LNCaP clone FGC (cell line): ENCODE measurements at regions not wholly inside any gene's neighbourhood (a gene's known extent, or its start where the extent isn't known, plus 50 kb on each side); places are given as distances from the start of the nearest gene placed in this dataset.
A peak's percentile ranks its signal among the peaks of the same experiment; 100 is the strongest.

Source experiments
- DNase-seq: peaks from one replicate; pipeline ENCODE4 v3.0.0-alpha.2; 2011; ENCODE audit warnings: low read depth
- H3K4me3 ChIP-seq: 2 replicates; pipeline ENCODE4 v1.5.1; 2011; ENCODE audit warnings: mild to moderate bottlenecking, low read depth, low read length, control low read depth
- CTCF ChIP-seq: IDR thresholded peaks from 2 replicates; pipeline ENCODE4 v1.5.1; 2012; ENCODE audit warnings: mild to moderate bottlenecking; ENCODE audit not compliant: control insufficient read depth, insufficient read depth; ENCODE audit errors: extremely low read depth

DNA sequence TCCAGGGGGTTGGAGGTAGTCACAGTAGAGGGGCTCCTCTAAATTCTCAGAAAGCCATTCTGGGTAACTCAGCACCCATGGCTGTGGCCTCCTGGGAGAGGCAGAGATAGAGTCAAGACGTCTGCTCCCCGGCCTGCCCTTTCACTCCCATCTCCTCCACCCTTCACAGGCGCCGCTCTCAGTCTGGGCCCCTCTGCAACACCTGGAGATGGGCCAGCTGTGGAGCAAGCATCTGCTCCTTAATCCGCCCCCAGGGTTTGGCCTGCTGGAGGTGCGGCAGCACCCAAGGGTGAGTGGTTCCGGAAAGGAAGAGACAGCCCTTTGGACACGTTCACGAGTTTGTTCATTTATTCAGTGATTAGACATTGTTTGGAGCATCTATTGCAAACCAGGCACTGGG lies 271.3 kb downstream of the BMP7 start:
- no peak for TF ChIP-seq CTCF
- no peak for DNase-seq
- H3K4me3 ChIP-seq: no peak overlapping the region

- H3K4me3 ChIP-seq: no peak overlapping the region
These were observed 270.8 kb downstream of the BMP7 start for GRCh38 chr20:56995635-56996075.

GRCh38 chr20:56996533-56996932 lies 269.9 kb downstream of the BMP7 start:
- H3K4me3 ChIP-seq: no peak overlapping the region
- TF ChIP-seq CTCF: no peak
- DNase-seq: no peak

More at GRCh38 chr20:56995635-56996075, 270.8 kb downstream of the BMP7 start:
- TF ChIP-seq CTCF: peak; percentile 75
- no peak for DNase-seq

DNA sequence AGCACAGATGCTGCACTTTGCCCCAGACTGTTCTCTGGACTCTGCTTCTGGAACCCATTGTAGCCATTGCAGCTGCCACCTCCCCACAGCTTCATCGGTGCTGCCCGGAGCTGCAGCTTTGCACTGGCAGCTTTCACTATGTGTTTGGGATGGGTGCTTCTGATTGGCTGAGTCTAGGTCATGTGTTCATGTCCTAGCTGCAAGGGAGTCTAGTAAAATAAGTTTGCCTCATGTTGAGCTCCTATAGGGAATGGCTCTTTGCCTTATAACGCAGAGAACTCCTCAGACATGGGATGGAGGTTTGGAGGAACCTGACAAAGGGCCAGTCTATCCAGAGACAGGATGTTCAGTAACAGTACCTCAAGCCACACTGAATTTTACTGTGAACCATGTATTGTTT lies 268.0 kb downstream of the BMP7 start:
- no peak overlapping the region for H3K4me3 ChIP-seq
- DNase-seq: no peak
- TF ChIP-seq CTCF: no peak

DNA sequence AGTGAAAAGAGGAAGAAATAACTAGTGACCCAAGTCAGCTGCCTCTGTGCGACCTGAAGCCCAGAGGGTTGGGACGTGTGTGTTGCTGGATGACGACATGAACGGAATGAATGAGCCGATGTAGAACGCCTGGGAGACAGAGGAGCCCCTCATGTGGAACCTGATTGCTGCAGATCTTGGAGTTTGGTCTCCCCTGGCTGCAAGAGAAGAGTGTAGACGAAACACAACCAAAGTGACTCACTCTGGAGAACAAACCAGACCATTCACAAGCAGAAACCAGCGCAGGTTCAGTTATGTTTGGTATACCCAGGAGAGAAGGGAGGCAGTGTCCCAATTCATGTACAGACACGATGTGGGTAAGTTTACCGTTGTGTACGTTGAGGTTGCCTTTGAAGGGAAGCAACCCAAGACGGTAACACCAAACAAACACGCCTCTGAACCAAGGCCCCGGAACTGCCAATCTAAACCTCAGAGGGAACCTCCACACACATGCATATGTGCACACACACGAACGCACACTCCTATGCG lies 265.9 kb downstream of the BMP7 start:
- DNase-seq: no peak
- no peak overlapping the region for H3K4me3 ChIP-seq
- no peak for TF ChIP-seq CTCF

GRCh38 chr20:57001126-57001767 lies 265.2 kb downstream of the BMP7 start:
- TF ChIP-seq CTCF: no peak
- no peak for DNase-seq
- no peak overlapping the region for H3K4me3 ChIP-seq

DNA sequence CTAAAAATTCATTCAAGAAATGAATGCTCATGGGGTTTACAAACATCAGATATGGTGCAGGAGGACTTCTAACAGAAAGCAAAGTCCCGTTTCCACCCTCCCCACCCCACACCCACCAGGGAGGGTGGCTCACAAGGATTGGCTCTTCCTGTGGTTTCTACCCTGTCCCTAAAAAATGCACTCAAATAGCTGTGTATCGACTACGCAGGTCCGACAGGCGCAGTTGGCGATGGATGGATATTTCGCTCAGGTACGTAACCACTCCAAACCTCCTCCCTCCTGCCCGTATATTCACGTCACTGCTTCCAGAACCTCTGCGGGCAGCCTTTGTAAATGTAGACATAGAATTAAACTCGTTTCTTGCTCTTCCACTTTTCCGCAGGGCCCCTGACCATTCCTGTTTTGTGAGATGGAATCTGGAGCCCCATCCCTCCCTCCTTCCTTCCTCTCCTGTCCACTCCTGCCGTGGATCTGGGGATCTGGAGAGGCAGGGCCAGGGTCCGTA lies 264.3 kb downstream of the BMP7 start:
- TF ChIP-seq CTCF: no peak
- DNase-seq: no peak
- H3K4me3 ChIP-seq: no peak overlapping the region
